ENCODE measurements at regions not wholly inside any gene's neighbourhood (a gene's known extent, or its start where the extent isn't known, plus 50 kb on each side); places are given as distances from the start of the nearest gene placed in this dataset.

- no TSS peak for BruUV-seq (replicated peaks)
- FAIRE-seq: no peak
- ChIA-PET SMC1A (ENCODE audit: uncharacterized antibody, unreplicated experiment) (no interaction called here), POLR2A (no interaction called here), RAD21 (ENCODE audit: unreplicated experiment) (no interaction called here), CTCF (interaction anchor here (1.1 kb wide), 1 partner anchor 30 kb away, joined by 3 read pairs; no protein-coding TSS in a partner anchor)
- H3K79me2 ChIP-seq (ENCODE audit: control insufficient read depth, insufficient read depth, low read length): no peaks in the 10 kb centered on the region
- ATAC-seq: peak; percentile 35
- H3K4me1 ChIP-seq (ENCODE audit: control insufficient read depth, insufficient read depth, low read length): no peaks in the 10 kb centered on the region
- intact Hi-C loops (cut with micrococcal nuclease; ENCODE audit: unreplicated experiment) (no loop called here), in situ Hi-C loops (cut with MboI) (no loop called here)
- 46% methylated on average over 4 of the region's 4 CpGs for WGBS (ENCODE audit: insufficient coverage, insufficient replicate concordance, low lambda C conversion rate, missing lambda C conversion rate)
- H3K27ac ChIP-seq (ENCODE audit: control insufficient read depth, insufficient read depth): no peak overlapping the region
- no peak overlapping the region for H2AFZ ChIP-seq (ENCODE audit: control insufficient read depth, low read depth, low read length)
- TF ChIP-seq, protein P1, sequence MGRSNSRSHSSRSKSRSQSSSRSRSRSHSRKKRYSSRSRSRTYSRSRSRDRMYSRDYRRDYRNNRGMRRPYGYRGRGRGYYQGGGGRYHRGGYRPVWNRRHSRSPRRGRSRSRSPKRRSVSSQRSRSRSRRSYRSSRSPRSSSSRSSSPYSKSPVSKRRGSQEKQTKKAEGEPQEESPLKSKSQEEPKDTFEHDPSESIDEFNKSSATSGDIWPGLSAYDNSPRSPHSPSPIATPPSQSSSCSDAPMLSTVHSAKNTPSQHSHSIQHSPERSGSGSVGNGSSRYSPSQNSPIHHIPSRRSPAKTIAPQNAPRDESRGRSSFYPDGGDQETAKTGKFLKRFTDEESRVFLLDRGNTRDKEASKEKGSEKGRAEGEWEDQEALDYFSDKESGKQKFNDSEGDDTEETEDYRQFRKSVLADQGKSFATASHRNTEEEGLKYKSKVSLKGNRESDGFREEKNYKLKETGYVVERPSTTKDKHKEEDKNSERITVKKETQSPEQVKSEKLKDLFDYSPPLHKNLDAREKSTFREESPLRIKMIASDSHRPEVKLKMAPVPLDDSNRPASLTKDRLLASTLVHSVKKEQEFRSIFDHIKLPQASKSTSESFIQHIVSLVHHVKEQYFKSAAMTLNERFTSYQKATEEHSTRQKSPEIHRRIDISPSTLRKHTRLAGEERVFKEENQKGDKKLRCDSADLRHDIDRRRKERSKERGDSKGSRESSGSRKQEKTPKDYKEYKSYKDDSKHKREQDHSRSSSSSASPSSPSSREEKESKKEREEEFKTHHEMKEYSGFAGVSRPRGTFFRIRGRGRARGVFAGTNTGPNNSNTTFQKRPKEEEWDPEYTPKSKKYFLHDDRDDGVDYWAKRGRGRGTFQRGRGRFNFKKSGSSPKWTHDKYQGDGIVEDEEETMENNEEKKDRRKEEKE (IDR thresholded peaks at IDR 0.05): no peak
- TF ChIP-seq NBN (IDR thresholded peaks at IDR 0.05) (no peak), SMAD5 (IDR thresholded peaks at IDR 0.05; ENCODE audit: low read depth) (no peak), PML (IDR thresholded peaks at IDR 0.05; ENCODE audit: low read length) (no peak), POLR2AphosphoS5 (IDR thresholded peaks at IDR 0.05; ENCODE audit: low read length) (no peak), NKRF (conservative IDR thresholded peaks at IDR 0.05) (no peak), RFX5 (IDR thresholded peaks at IDR 0.05; ENCODE audit: low read depth, low read length) (no peak)
- H3K9me3 ChIP-seq (replicated peaks; ENCODE audit: control insufficient read depth, insufficient read depth, low read length): no peaks in the 10 kb centered on the region
- no peak for DNase-seq (ENCODE audit: low read depth, low spot score)
- H3K27me3 ChIP-seq (replicated peaks in 1 of 2; ENCODE audit: control insufficient read depth in 2 of 2, insufficient read depth in 2 of 2, low read length in 1 of 2): no peaks in the 10 kb centered on the region
- no peak overlapping the region for H3K4me2 ChIP-seq (ENCODE audit: control insufficient read depth, insufficient read depth)
- no peaks in the 10 kb centered on the region for H3K36me3 ChIP-seq (ENCODE audit: control insufficient read depth in 2 of 2, insufficient read depth in 2 of 2, low read length in 1 of 2)
- no peak overlapping the region for H3K9ac ChIP-seq (ENCODE audit: control insufficient read depth, insufficient read depth, low read length)
- H3K4me3 ChIP-seq: no peak overlapping the region
- no peaks in the 10 kb centered on the region for H4K20me1 ChIP-seq (ENCODE audit: control insufficient read depth, insufficient read depth)
Observed at GRCh38 chr4:130183766-130184165, 1087.8 kb downstream of the C4orf33 start.

Data from GM12878 (cell line).